PFSK-1 (cell line): ENCODE measurements at regions not wholly inside any gene's neighbourhood (a gene's known extent, or its start where the extent isn't known, plus 50 kb on each side); places are given as distances from the start of the nearest gene placed in this dataset.

Source experiments
- POLR2AphosphoS5 ChIP-seq: IDR thresholded peaks from 2 replicates; pipeline ENCODE4 v1.6.1; 2012; ENCODE audit warnings: low read depth, mild to moderate bottlenecking, control low read depth, low read length, moderate library complexity
- REST ChIP-seq, 2 experiments: IDR thresholded peaks; 2 replicates each; pipeline versions ENCODE4 v1.6.1 to v1.8.0; 2011 to 2012; ENCODE audit warnings: low read depth in 2 of 2, low read length in 2 of 2, control low read depth in 1 of 2, inconsistent platforms in 1 of 2, mild to moderate bottlenecking in 1 of 2, moderate library complexity in 1 of 2; ENCODE audit not compliant: insufficient read depth in 1 of 2
- SIN3A ChIP-seq: IDR thresholded peaks from 2 replicates; pipeline ENCODE4 v1.6.1; 2012; ENCODE audit warnings: mild to moderate bottlenecking, low read length, moderate library complexity, borderline replicate concordance; ENCODE audit not compliant: insufficient read depth
- TAF1 ChIP-seq: IDR thresholded peaks from 2 replicates; pipeline ENCODE4 v1.6.1; 2012; ENCODE audit warnings: low read length, control low read depth, borderline replicate concordance; ENCODE audit not compliant: insufficient read depth

GRCh38 chr22:48940266-48941032 is 887.2 kb downstream of the BRD1 start:
- no peak for TF ChIP-seq TAF1
- TF ChIP-seq REST (IDR thresholded peaks at IDR 0.05; ENCODE audit: insufficient read depth in 1 of 2, low read depth in 2 of 2, low read length in 2 of 2) = no peak
- TF ChIP-seq POLR2AphosphoS5 = no peak
- TF ChIP-seq SIN3A = no peak
